ENCODE measurements at regions not wholly inside any gene's neighbourhood (a gene's known extent, or its start where the extent isn't known, plus 50 kb on each side); places are given as distances from the start of the nearest gene placed in this dataset.

DNA sequence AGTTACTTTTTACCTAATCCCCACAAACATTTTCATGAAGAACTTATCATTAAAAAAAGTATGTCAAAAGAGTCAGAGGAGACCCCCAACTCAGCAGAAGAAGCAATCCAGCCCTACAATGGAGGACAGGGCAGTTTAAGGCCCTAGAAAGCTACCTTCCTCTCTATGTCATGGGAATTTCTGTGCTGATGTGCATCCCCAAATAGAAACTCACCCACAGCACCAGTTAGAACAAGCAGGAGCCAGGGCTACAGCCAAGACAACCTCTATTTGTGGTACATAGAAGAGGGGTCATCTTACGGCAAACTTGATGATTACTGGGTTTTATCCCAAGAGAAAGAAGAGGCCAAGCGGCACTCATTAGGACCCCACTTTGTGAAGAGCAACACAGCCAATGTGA is 160.9 kb upstream of the CCDC150 start:
- no peak for TF ChIP-seq NR2F6 (CRISPR knock-in tag; IDR thresholded peaks at IDR 0.05)
- TF ChIP-seq ZFX (CRISPR knock-in tag; IDR thresholded peaks at IDR 0.05), result no peak
- no peak for TF ChIP-seq POLR2AphosphoS2 (IDR thresholded peaks at IDR 0.05; ENCODE audit: low read length)
